ENCODE measurements at regions not wholly inside any gene's neighbourhood (a gene's known extent, or its start where the extent isn't known, plus 50 kb on each side); places are given as distances from the start of the nearest gene placed in this dataset.

DNA sequence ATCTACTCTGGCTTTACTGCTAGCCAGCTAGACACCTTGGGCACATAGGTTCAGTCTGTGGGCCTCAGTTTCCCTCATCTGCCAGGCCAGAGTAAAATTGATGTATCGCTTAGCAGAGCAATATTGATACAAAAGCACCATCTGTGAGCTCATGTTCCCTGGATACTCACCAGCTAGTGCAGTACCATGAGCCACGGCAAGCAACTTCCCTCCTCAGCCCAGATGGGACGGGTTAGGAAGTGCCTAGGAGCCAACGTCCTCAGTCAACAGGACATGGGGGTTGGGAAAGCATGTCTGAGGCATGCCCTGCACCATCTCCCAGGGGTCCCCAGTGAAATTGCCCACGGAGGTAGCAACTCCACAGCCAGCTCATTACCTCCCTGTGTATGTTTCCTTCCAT is 258.3 kb downstream of the ANKRD60 start:
- POLR2A ChIA-PET, result no interaction called here
- CTCF ChIA-PET, result no interaction called here
- DNase-seq (ENCODE audit: extremely low spot score), result no peak
- TF ChIP-seq, protein P1, sequence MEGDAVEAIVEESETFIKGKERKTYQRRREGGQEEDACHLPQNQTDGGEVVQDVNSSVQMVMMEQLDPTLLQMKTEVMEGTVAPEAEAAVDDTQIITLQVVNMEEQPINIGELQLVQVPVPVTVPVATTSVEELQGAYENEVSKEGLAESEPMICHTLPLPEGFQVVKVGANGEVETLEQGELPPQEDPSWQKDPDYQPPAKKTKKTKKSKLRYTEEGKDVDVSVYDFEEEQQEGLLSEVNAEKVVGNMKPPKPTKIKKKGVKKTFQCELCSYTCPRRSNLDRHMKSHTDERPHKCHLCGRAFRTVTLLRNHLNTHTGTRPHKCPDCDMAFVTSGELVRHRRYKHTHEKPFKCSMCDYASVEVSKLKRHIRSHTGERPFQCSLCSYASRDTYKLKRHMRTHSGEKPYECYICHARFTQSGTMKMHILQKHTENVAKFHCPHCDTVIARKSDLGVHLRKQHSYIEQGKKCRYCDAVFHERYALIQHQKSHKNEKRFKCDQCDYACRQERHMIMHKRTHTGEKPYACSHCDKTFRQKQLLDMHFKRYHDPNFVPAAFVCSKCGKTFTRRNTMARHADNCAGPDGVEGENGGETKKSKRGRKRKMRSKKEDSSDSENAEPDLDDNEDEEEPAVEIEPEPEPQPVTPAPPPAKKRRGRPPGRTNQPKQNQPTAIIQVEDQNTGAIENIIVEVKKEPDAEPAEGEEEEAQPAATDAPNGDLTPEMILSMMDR (IDR thresholded peaks at IDR 0.05; ENCODE audit: control extremely low read depth, extremely low read depth, low read depth, missing control alignments), result no peak

DNA sequence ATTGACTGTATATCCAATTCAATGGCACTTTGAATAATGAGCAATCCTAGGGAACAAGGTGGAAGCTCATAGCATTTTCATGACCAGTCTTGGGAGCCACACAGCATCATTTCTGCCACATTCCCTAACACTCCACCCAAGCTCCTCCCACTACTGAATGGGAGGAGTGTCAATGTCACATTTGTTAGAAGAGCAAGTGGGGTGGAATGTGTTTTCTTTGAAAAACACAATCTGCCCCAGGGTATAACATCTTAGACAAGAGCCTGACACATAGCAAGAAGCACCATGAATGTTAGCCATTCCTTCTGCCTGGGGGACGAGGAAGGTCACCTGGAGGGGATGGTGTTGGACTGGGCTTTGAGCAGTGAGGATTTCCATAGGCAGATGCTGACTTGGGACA is 258.3 kb upstream of the PMEPA1 start:
- ChIA-PET CTCF (interaction anchor here (0.6 kb wide), 1 partner anchor 9 kb away, joined by 3 read pairs; no protein-coding TSS in a partner anchor), POLR2A (no interaction called here)
- TF ChIP-seq, protein P1 (IDR thresholded peaks at IDR 0.05; ENCODE audit: control extremely low read depth, extremely low read depth, low read depth, missing control alignments), result no peak
- no peak for DNase-seq (ENCODE audit: extremely low spot score)

DNA sequence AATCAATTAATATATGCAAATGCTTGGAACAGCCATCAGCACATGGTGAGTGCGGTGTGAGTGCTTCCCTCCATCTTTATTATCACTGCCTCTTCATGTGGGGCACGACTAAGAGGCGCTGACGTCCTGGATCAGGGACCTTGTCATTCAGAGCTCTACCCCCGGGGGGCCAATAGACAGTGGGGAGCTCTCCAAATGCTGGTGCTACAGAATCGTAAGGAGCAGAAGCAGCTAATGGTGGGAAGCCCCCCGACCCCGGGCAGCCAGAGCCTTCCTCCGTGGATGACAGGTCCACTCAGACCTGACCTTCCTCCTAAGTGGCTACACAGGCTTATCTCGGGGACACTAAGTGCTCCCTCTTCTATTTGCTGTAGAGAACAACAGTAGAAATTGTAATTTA is 257.5 kb upstream of the PMEPA1 start:
- no peak for DNase-seq (ENCODE audit: extremely low spot score)
- POLR2A ChIA-PET, result no interaction called here
- CTCF ChIA-PET, result interaction anchor here (0.6 kb wide), 1 partner anchor 10 kb away, joined by 3 read pairs; no protein-coding TSS in a partner anchor
- TF ChIP-seq, protein P1 (IDR thresholded peaks at IDR 0.05; ENCODE audit: control extremely low read depth, extremely low read depth, low read depth, missing control alignments), result no peak

DNA sequence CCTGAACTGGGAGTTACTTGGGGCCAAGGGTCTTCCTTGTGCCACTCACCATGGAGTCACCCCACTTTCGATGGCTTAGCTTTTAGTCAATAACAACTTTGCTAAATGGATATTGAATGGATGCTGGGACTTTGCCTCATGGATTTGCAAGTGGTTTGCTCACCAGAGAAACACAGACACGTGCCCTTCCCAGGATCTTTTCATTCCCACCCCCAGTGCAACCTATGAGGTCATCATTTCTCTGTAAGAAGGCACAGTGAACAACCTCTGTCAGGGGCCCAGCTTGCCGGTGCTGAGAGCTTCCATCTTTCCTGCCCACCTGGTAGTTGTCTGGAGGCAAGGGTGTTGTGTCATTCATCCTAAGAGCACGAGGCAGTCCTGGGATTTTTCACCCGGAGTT is 256.8 kb upstream of the PMEPA1 start:
- TF ChIP-seq, protein P1 (IDR thresholded peaks at IDR 0.05; ENCODE audit: control extremely low read depth, extremely low read depth, low read depth, missing control alignments), result no peak
- CTCF ChIA-PET, result interaction anchor here (1.2 to 1.4 kb wide), 2 partner anchors 32 to 37 kb away, joined by 3 to 4 read pairs; no protein-coding TSS in a partner anchor
- POLR2A ChIA-PET, result no interaction called here
- no peak for DNase-seq (ENCODE audit: extremely low spot score)

DNA sequence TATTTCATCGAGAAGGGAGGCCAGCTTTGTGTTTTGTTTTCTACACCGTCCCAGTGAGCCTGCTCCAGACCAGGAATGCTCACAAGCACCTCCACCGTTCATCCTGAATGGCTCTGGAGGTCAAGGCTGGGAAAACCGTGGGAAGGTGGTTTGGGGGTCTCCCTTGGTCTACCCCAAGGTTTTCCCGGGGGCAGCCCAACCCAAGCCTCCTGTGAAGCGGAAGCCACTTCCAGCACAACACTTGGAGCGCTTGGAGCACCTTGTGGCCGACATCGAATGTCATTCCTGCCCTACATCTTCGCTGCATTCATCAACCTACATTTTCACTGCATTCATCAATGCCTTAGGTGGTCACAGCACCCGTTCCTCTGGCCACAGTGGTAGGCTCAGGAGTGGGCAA is 255.6 kb upstream of the PMEPA1 start:
- TF ChIP-seq, protein P1 (IDR thresholded peaks at IDR 0.05; ENCODE audit: control extremely low read depth, extremely low read depth, low read depth, missing control alignments), result no peak
- CTCF ChIA-PET, result interaction anchor here (1.2 to 1.4 kb wide), 2 partner anchors 31 to 38 kb away, joined by 3 to 4 read pairs; no protein-coding TSS in a partner anchor
- DNase-seq (ENCODE audit: extremely low spot score), result no peak
- POLR2A ChIA-PET, result no interaction called here

DNA sequence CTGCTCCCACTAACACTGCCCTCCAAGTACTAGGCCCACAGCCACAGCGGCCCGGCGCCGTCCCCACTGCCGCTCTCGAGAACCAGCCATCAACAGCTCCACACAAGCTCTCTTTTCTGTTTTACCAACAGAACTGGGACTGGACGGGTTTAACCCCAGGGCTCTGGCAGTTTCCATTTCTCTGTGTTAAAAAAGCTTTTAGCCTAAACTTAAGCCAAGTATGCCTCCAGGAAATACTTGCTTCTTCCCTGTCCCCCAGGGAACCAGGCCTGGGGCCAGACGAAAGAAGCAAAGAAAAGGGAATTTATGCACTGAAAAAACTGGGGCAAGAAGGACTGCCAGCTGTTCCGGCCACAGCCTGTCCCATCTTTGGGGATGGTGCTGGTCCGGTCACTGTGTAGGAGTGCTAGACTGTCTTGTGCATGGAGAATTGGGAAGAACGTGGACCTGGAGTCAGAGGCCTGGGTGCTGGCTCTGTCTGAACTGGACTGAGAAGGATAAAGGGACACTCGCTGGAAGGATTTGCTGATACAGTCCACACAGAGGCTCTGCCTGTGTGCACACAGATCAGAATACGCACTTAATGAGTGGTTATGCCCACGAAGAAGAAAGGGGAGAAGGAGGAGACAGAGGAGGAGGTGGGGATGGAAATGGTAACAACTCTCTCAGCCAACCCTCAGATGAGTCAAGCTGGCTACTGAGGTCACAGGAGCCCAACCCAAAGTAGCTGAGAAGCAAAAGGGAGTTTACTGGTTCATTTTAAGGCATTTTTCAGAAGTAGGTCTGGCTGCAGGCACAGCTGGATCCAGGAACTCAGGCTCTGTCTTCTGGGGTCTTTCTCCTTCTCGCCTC is 254.4 kb upstream of the PMEPA1 start:
- no peak for DNase-seq (ENCODE audit: extremely low spot score)
- POLR2A ChIA-PET, result no interaction called here
- TF ChIP-seq, protein P1 (IDR thresholded peaks at IDR 0.05; ENCODE audit: control extremely low read depth, extremely low read depth, low read depth, missing control alignments), result no peak
- CTCF ChIA-PET, result no interaction called here

All from GM10248 (cell line).